Astrocyte of the cerebellum (primary cell): ENCODE measurements at regions not wholly inside any gene's neighbourhood (a gene's known extent, or its start where the extent isn't known, plus 50 kb on each side); places are given as distances from the start of the nearest gene placed in this dataset.

ENCODE experiments used
- DNase-seq: peaks from one replicate; pipeline ENCODE4 v3.0.0-alpha.2; 2011; ENCODE audit warnings: low read depth
- H3K4me3 ChIP-seq: 2 replicates; pipeline ENCODE4 v1.5.1; 2011; ENCODE audit warnings: mild to moderate bottlenecking, low read depth, low read length, moderate library complexity
- CTCF ChIP-seq: IDR thresholded peaks from 2 replicates; pipeline ENCODE4 v1.5.1; 2012; ENCODE audit warnings: low read length, low read depth, moderate library complexity, mild to moderate bottlenecking; ENCODE audit errors: missing control alignments
- in situ Hi-C: cut with HindIII; loops from 2 replicates; pipeline ENCODE4 v1.10.0; 2017; ENCODE audit warnings: low sequenced_read_pairs

- H3K4me3 ChIP-seq: no peak overlapping the region
- TF ChIP-seq CTCF: no peak
- in situ Hi-C loops: no loop called here
- no peak for DNase-seq
Measured at GRCh38 chr2:121898483-121898882, 143.0 kb downstream of the TSN start.

- no peak overlapping the region for H3K4me3 ChIP-seq
- in situ Hi-C loops: no loop called here
- DNase-seq: no peak
- TF ChIP-seq CTCF: no peak
Measured at GRCh38 chr2:121900391-121900790, 144.9 kb downstream of the TSN start.

GRCh38 chr2:121902171-121902591 lies 146.7 kb downstream of the TSN start:
- TF ChIP-seq CTCF: no peak
- DNase-seq: no peak
- in situ Hi-C loops: no loop called here
- H3K4me3 ChIP-seq: no peak overlapping the region

- DNase-seq: no peak
- in situ Hi-C loops: no loop called here
- H3K4me3 ChIP-seq: no peak overlapping the region
- TF ChIP-seq CTCF: no peak
Measured at GRCh38 chr2:121902616-121903015, 147.2 kb downstream of the TSN start.

GRCh38 chr2:121903037-121903689 lies 147.7 kb downstream of the TSN start:
- DNase-seq: no peak
- TF ChIP-seq CTCF: no peak
- no peak overlapping the region for H3K4me3 ChIP-seq
- in situ Hi-C loops: no loop called here

GRCh38 chr2:121904656-121905055 lies 149.2 kb downstream of the TSN start:
- TF ChIP-seq CTCF: no peak
- in situ Hi-C loops: no loop called here
- H3K4me3 ChIP-seq: no peak overlapping the region
- no peak for DNase-seq

- in situ Hi-C loops: no loop called here
- no peak for TF ChIP-seq CTCF
- no peak overlapping the region for H3K4me3 ChIP-seq
- no peak for DNase-seq
Measured at GRCh38 chr2:121905201-121905600, 149.8 kb downstream of the TSN start.
